ENCODE measurements at regions not wholly inside any gene's neighbourhood (a gene's known extent, or its start where the extent isn't known, plus 50 kb on each side); places are given as distances from the start of the nearest gene placed in this dataset.

- no peaks in the 10 kb centered on the region for H3K4me1 Mint-ChIP-seq
- H3K4me1 ChIP-seq (ENCODE audit: control insufficient read depth, insufficient read depth, low read length, poor library complexity, severe bottlenecking), result no peaks in the 10 kb centered on the region
- peaks cover 0 to 4% (median 0%) of the 10 kb centered on the region in 7 donors for H3K9me3 Mint-ChIP-seq
- peaks cover 2% of the 10 kb centered on the region for H3K27me3 ChIP-seq (ENCODE audit: control insufficient read depth, insufficient read depth, low read length)
- ATAC-seq (ENCODE audit: low read depth in 2 of 2) (no peak), DNase-seq (no peak)
- no peaks in the 10 kb centered on the region for H3K9me3 ChIP-seq (ENCODE audit: control insufficient read depth in 2 of 2, low read length in 2 of 2)
- H3K27ac Mint-ChIP-seq, result no peak overlapping the region
- peaks cover 4% of the 10 kb centered on the region for H3K27me3 Mint-ChIP-seq
- H3K36me3 Mint-ChIP-seq, result no peaks in the 10 kb centered on the region
- no peak overlapping the region for H3K4me3 Mint-ChIP-seq
- H3K27ac ChIP-seq (ENCODE audit: insufficient read depth, low read length, poor library complexity, severe bottlenecking), result no peak overlapping the region
- H3K4me3 ChIP-seq (ENCODE audit: low read depth, low read length), result no peak overlapping the region
- H3K36me3 ChIP-seq (ENCODE audit: control insufficient read depth, insufficient read depth, low read length), result no peaks in the 10 kb centered on the region
Observed at GRCh38 chr20:39302312-39302711, 340.2 kb downstream of the DHX35 start.

GRCh38 chr20:39299783-39300182 lies 337.6 kb downstream of the DHX35 start:
- no peaks in the 10 kb centered on the region for H3K4me1 Mint-ChIP-seq
- peaks cover 0 to 4% (median 0%) of the 10 kb centered on the region in 7 donors for H3K9me3 Mint-ChIP-seq
- H3K36me3 ChIP-seq (ENCODE audit: control insufficient read depth, insufficient read depth, low read length), result no peaks in the 10 kb centered on the region
- peaks cover 2% of the 10 kb centered on the region for H3K27me3 ChIP-seq (ENCODE audit: control insufficient read depth, insufficient read depth, low read length)
- H3K4me3 Mint-ChIP-seq, result no peak overlapping the region
- ATAC-seq (ENCODE audit: low read depth in 2 of 2) (no peak), DNase-seq (no peak)
- H3K9me3 ChIP-seq (ENCODE audit: control insufficient read depth in 2 of 2, low read length in 2 of 2), result no peaks in the 10 kb centered on the region
- H3K27ac Mint-ChIP-seq, result no peak overlapping the region
- no peaks in the 10 kb centered on the region for H3K36me3 Mint-ChIP-seq
- H3K4me3 ChIP-seq (ENCODE audit: low read depth, low read length), result no peak overlapping the region
- H3K27me3 Mint-ChIP-seq, result no peaks in the 10 kb centered on the region
- H3K27ac ChIP-seq (ENCODE audit: insufficient read depth, low read length, poor library complexity, severe bottlenecking), result no peak overlapping the region
- no peaks in the 10 kb centered on the region for H3K4me1 ChIP-seq (ENCODE audit: control insufficient read depth, insufficient read depth, low read length, poor library complexity, severe bottlenecking)

GRCh38 chr20:39298571-39299506 lies 336.7 kb downstream of the DHX35 start:
- Histone ChIP-seq H3K27me3 (ENCODE audit: control insufficient read depth, insufficient read depth, low read length) (peaks cover 2% of the 10 kb centered on the region), H3K36me3 (ENCODE audit: control insufficient read depth, insufficient read depth, low read length) (no peaks in the 10 kb centered on the region), H3K4me3 (ENCODE audit: low read depth, low read length) (no peak overlapping the region), H3K4me1 (ENCODE audit: control insufficient read depth, insufficient read depth, low read length, poor library complexity, severe bottlenecking) (no peaks in the 10 kb centered on the region), H3K27ac (ENCODE audit: insufficient read depth, low read length, poor library complexity, severe bottlenecking) (no peak overlapping the region), H3K9me3 (ENCODE audit: control insufficient read depth in 2 of 2, low read length in 2 of 2) (no peaks in the 10 kb centered on the region)
- H3K27ac Mint-ChIP-seq, result no peak overlapping the region
- H3K4me1 Mint-ChIP-seq, result no peaks in the 10 kb centered on the region
- peaks cover 0 to 4% (median 0%) of the 10 kb centered on the region in 7 donors for H3K9me3 Mint-ChIP-seq
- no peaks in the 10 kb centered on the region for H3K27me3 Mint-ChIP-seq
- DNase-seq, result no peak
- H3K36me3 Mint-ChIP-seq, result no peaks in the 10 kb centered on the region
- no peak for ATAC-seq (ENCODE audit: low read depth in 2 of 2)
- no peak overlapping the region for H3K4me3 Mint-ChIP-seq

GRCh38 chr20:39298121-39298520 lies 336.0 kb downstream of the DHX35 start:
- H3K27ac ChIP-seq (ENCODE audit: insufficient read depth, low read length, poor library complexity, severe bottlenecking), result no peak overlapping the region
- H3K9me3 ChIP-seq (ENCODE audit: control insufficient read depth in 2 of 2, low read length in 2 of 2), result no peaks in the 10 kb centered on the region
- H3K4me3 ChIP-seq (ENCODE audit: low read depth, low read length), result no peak overlapping the region
- H3K36me3 ChIP-seq (ENCODE audit: control insufficient read depth, insufficient read depth, low read length), result no peaks in the 10 kb centered on the region
- Mint-ChIP-seq H3K27me3 (no peaks in the 10 kb centered on the region), H3K9me3 (peaks cover 0 to 4% (median 0%) of the 10 kb centered on the region in 7 donors), H3K4me3 (no peak overlapping the region), H3K36me3 (no peaks in the 10 kb centered on the region), H3K27ac (no peak overlapping the region), H3K4me1 (no peaks in the 10 kb centered on the region)
- H3K27me3 ChIP-seq (ENCODE audit: control insufficient read depth, insufficient read depth, low read length), result peaks cover 2% of the 10 kb centered on the region
- no peaks in the 10 kb centered on the region for H3K4me1 ChIP-seq (ENCODE audit: control insufficient read depth, insufficient read depth, low read length, poor library complexity, severe bottlenecking)
- no peak for ATAC-seq (ENCODE audit: low read depth in 2 of 2)
- DNase-seq, result no peak

GRCh38 chr20:39295301-39295700 lies 333.2 kb downstream of the DHX35 start:
- Histone ChIP-seq H3K4me1 (ENCODE audit: control insufficient read depth, insufficient read depth, low read length, poor library complexity, severe bottlenecking) (no peaks in the 10 kb centered on the region), H3K27me3 (ENCODE audit: control insufficient read depth, insufficient read depth, low read length) (peaks cover 2% of the 10 kb centered on the region), H3K4me3 (ENCODE audit: low read depth, low read length) (no peak overlapping the region), H3K36me3 (ENCODE audit: control insufficient read depth, insufficient read depth, low read length) (no peaks in the 10 kb centered on the region), H3K9me3 (ENCODE audit: control insufficient read depth in 2 of 2, low read length in 2 of 2) (no peaks in the 10 kb centered on the region), H3K27ac (ENCODE audit: insufficient read depth, low read length, poor library complexity, severe bottlenecking) (no peak overlapping the region)
- H3K27ac Mint-ChIP-seq, result no peak overlapping the region
- DNase-seq (no peak), ATAC-seq (ENCODE audit: low read depth in 2 of 2) (no peak)
- H3K27me3 Mint-ChIP-seq, result no peaks in the 10 kb centered on the region
- H3K4me1 Mint-ChIP-seq, result no peaks in the 10 kb centered on the region
- H3K9me3 Mint-ChIP-seq, result peaks cover 0 to 2% (median 0%) of the 10 kb centered on the region in 7 donors
- H3K36me3 Mint-ChIP-seq, result no peaks in the 10 kb centered on the region
- H3K4me3 Mint-ChIP-seq, result no peak overlapping the region

- Histone ChIP-seq H3K4me3 (ENCODE audit: low read depth, low read length) (no peak overlapping the region), H3K4me1 (ENCODE audit: control insufficient read depth, insufficient read depth, low read length, poor library complexity, severe bottlenecking) (no peaks in the 10 kb centered on the region), H3K27me3 (ENCODE audit: control insufficient read depth, insufficient read depth, low read length) (no peaks in the 10 kb centered on the region), H3K36me3 (ENCODE audit: control insufficient read depth, insufficient read depth, low read length) (no peaks in the 10 kb centered on the region), H3K27ac (ENCODE audit: insufficient read depth, low read length, poor library complexity, severe bottlenecking) (no peak overlapping the region), H3K9me3 (ENCODE audit: control insufficient read depth in 2 of 2, low read length in 2 of 2) (no peaks in the 10 kb centered on the region)
- H3K9me3 Mint-ChIP-seq, result peaks cover 0 to 2% (median 0%) of the 10 kb centered on the region in 7 donors
- no peak overlapping the region for H3K27ac Mint-ChIP-seq
- H3K27me3 Mint-ChIP-seq, result no peaks in the 10 kb centered on the region
- no peaks in the 10 kb centered on the region for H3K4me1 Mint-ChIP-seq
- no peak for ATAC-seq (ENCODE audit: low read depth in 2 of 2)
- no peak for DNase-seq
- H3K4me3 Mint-ChIP-seq, result peak overlapping the region in 1 of 4 donors; percentile 40
- no peaks in the 10 kb centered on the region for H3K36me3 Mint-ChIP-seq
Observed at GRCh38 chr20:39294137-39294725, 332.1 kb downstream of the DHX35 start.

GRCh38 chr20:39292193-39292736 lies 330.1 kb downstream of the DHX35 start:
- Histone ChIP-seq H3K4me3 (ENCODE audit: low read depth, low read length) (no peak overlapping the region), H3K36me3 (ENCODE audit: control insufficient read depth, insufficient read depth, low read length) (no peaks in the 10 kb centered on the region), H3K4me1 (ENCODE audit: control insufficient read depth, insufficient read depth, low read length, poor library complexity, severe bottlenecking) (no peaks in the 10 kb centered on the region), H3K27me3 (ENCODE audit: control insufficient read depth, insufficient read depth, low read length) (no peaks in the 10 kb centered on the region), H3K9me3 (ENCODE audit: control insufficient read depth in 2 of 2, low read length in 2 of 2) (no peaks in the 10 kb centered on the region), H3K27ac (ENCODE audit: insufficient read depth, low read length, poor library complexity, severe bottlenecking) (no peak overlapping the region)
- Mint-ChIP-seq H3K4me3 (no peak overlapping the region), H3K27me3 (no peaks in the 10 kb centered on the region), H3K36me3 (no peaks in the 10 kb centered on the region), H3K9me3 (peaks cover 0 to 2% (median 0%) of the 10 kb centered on the region in 7 donors), H3K4me1 (no peaks in the 10 kb centered on the region), H3K27ac (no peak overlapping the region)
- ATAC-seq (ENCODE audit: low read depth in 2 of 2) (no peak), DNase-seq (no peak)

Measured in CD4-positive, CD25-positive, alpha-beta regulatory T cell (primary cell).